Trophoblast cell (in vitro differentiated cells and primary cell): ENCODE measurements at regions not wholly inside any gene's neighbourhood (a gene's known extent, or its start where the extent isn't known, plus 50 kb on each side); places are given as distances from the start of the nearest gene placed in this dataset.

Experiments
- DNase-seq, 2 donors: peaks; one replicate each; pipeline ENCODE4 v3.0.0-alpha.2; 2016
- H2AFZ ChIP-seq: 2 replicates; pipeline ENCODE4 v1.6.1; 2013; ENCODE audit warnings: low read length, moderate library complexity, mild to moderate bottlenecking; ENCODE audit not compliant: insufficient read depth, poor library complexity
- H2AK5ac ChIP-seq: 2 replicates; pipeline ENCODE4 v1.6.1; 2013; ENCODE audit warnings: mild to moderate bottlenecking, low read length
- H2BK120ac ChIP-seq: 2 replicates; pipeline ENCODE4 v1.6.1; 2013; ENCODE audit warnings: low read length, mild to moderate bottlenecking, moderate library complexity; ENCODE audit not compliant: insufficient read depth, poor library complexity
- H2BK12ac ChIP-seq: 2 replicates; pipeline ENCODE4 v1.6.1; 2013; ENCODE audit warnings: mild to moderate bottlenecking, low read length, moderate library complexity
- H2BK5ac ChIP-seq: 2 replicates; pipeline ENCODE4 v1.6.1; 2013; ENCODE audit warnings: low read length, low read depth, moderate library complexity, mild to moderate bottlenecking; ENCODE audit not compliant: poor library complexity
- H3K14ac ChIP-seq: 2 replicates; pipeline ENCODE4 v1.6.1; 2013; ENCODE audit warnings: mild to moderate bottlenecking, low read length
- H3K18ac ChIP-seq: 2 replicates; pipeline ENCODE4 v1.6.1; 2013; ENCODE audit warnings: mild to moderate bottlenecking, low read length
- H3K23ac ChIP-seq: 2 replicates; pipeline ENCODE4 v1.6.1; 2013; ENCODE audit warnings: low read length
- H3K27ac ChIP-seq: 2 replicates; pipeline ENCODE4 v1.5.1; 2013; ENCODE audit warnings: low read depth, mild to moderate bottlenecking, inconsistent platforms, low read length, moderate library complexity
- H3K27me3 ChIP-seq: 2 replicates; pipeline ENCODE4 v1.6.1; 2013; ENCODE audit warnings: inconsistent platforms, mild to moderate bottlenecking, low read length, moderate library complexity; ENCODE audit not compliant: insufficient read depth
- H3K36me3 ChIP-seq, 2 experiments: 1 replicate in 1 of 2; 2 replicates in 1 of 2; pipeline ENCODE4 v1.6.1; 2013; ENCODE audit warnings: low read length in 2 of 2, mild to moderate bottlenecking in 2 of 2, moderate library complexity in 1 of 2; ENCODE audit not compliant: insufficient read depth in 2 of 2, control insufficient read depth in 1 of 2
- H3K4ac ChIP-seq: 2 replicates; pipeline ENCODE4 v1.6.1; 2013; ENCODE audit warnings: low read depth, mild to moderate bottlenecking, low read length, moderate library complexity
- H3K4me1 ChIP-seq, 2 experiments: 1 replicate in 1 of 2; 2 replicates in 1 of 2; pipeline ENCODE4 v1.6.1; 2013; ENCODE audit warnings: low read length in 2 of 2, mild to moderate bottlenecking in 2 of 2, moderate library complexity in 1 of 2; ENCODE audit not compliant: insufficient read depth in 2 of 2, control insufficient read depth in 1 of 2
- H3K4me2 ChIP-seq: 2 replicates; pipeline ENCODE4 v1.6.1; 2013; ENCODE audit warnings: inconsistent platforms, mild to moderate bottlenecking, low read length, moderate library complexity
- H3K4me3 ChIP-seq: 2 replicates; pipeline ENCODE4 v1.5.1; 2013; ENCODE audit warnings: mild to moderate bottlenecking, low read depth, low read length, inconsistent platforms
- H3K79me1 ChIP-seq: one replicate; pipeline ENCODE4 v1.6.1; 2013; ENCODE audit warnings: low read length
- H3K79me2 ChIP-seq: 2 replicates; pipeline ENCODE4 v1.6.1; 2013; ENCODE audit warnings: low read length, mild to moderate bottlenecking; ENCODE audit not compliant: control insufficient read depth, insufficient read depth, poor library complexity
- H3K9ac ChIP-seq: 2 replicates; pipeline ENCODE4 v1.6.1; 2013; ENCODE audit warnings: mild to moderate bottlenecking, low read length
- H3K9me3 ChIP-seq: 2 replicates; pipeline ENCODE4 v1.6.1; 2013; ENCODE audit warnings: low read depth, mild to moderate bottlenecking, control low read depth, inconsistent platforms, low read length; ENCODE audit not compliant: insufficient read depth
- H4K12ac ChIP-seq: 2 replicates; pipeline ENCODE4 v1.6.1; 2013; ENCODE audit warnings: low read depth, mild to moderate bottlenecking, low read length, moderate library complexity
- H4K8ac ChIP-seq: 2 replicates; pipeline ENCODE4 v1.6.1; 2013; ENCODE audit warnings: low read depth, mild to moderate bottlenecking, low read length, moderate library complexity
- H4K91ac ChIP-seq: one replicate; pipeline ENCODE4 v1.6.1; 2013; ENCODE audit warnings: low read depth, mild to moderate bottlenecking, low read length, moderate library complexity
- WGBS: extraction: QIAGEN DNeasy Blood & Tissue Kit; methylation state at CpG from one replicate; pipeline ENCODE4 v1.1.7; 2013; ENCODE audit warnings: missing lambda C conversion rate; ENCODE audit not compliant: insufficient read length, insufficient coverage; ENCODE audit errors: extremely low coverage; 5-methylcytosine and 5-hydroxymethylcytosine counted together

DNA sequence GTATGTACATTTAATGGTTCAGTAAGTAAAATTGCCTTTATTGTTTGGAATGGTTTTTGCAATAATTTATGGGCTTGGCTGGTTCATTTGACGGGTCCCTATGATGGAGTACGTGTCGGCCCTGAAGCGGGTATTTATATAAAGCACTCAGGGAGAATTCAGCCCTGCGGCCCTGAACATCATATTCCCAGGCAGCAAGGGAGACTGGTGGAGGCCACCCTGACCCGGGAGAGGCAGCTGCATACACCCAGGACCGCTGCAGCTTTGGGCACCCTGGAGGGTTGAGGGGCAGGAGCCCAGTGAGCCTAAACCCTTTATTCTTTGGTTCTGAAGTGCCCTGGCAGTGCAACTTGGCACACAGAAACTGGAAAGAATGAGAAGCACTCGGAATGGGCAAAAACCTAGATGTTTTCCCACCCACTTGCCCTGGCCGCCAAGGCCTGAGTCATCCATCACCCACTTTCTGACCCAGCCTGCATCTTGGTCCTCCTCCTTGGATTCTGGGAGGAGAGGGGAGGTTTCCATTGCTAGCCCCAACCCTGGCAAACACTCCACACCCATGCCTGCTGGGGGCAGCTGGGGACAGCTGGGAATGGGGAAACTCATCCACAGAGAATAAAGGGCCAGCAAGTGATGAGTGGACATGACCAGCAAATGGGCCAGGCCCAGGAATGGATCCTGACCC is 162.2 kb upstream of the TNRC6C start:
- Histone ChIP-seq H4K8ac (no peak overlapping the region), H3K79me2 (no peaks in the 10 kb centered on the region), H4K12ac (no peak overlapping the region), H3K4ac (no peak overlapping the region), H3K9me3 (peaks cover 6% of the 10 kb centered on the region), H3K27ac (no peak overlapping the region), H2BK12ac (no peak overlapping the region), H3K14ac (no peak overlapping the region), H3K79me1 (no peaks in the 10 kb centered on the region), H3K4me2 (no peak overlapping the region), H2AK5ac (no peak overlapping the region), H2BK5ac (no peak overlapping the region), H3K36me3 (no peaks in the 10 kb centered on the region), H3K4me3 (no peak overlapping the region), H4K91ac (no peak overlapping the region), H3K23ac (no peak overlapping the region), H3K4me1 (no peaks in the 10 kb centered on the region), H2BK120ac (no peak overlapping the region), H3K27me3 (peaks cover 4% of the 10 kb centered on the region), H3K9ac (no peak overlapping the region), H2AFZ (no peak overlapping the region), H3K18ac (no peak overlapping the region)
- no peak for DNase-seq
- no CpG with 5 or more reads among the region's 9 CpGs for WGBS

DNA sequence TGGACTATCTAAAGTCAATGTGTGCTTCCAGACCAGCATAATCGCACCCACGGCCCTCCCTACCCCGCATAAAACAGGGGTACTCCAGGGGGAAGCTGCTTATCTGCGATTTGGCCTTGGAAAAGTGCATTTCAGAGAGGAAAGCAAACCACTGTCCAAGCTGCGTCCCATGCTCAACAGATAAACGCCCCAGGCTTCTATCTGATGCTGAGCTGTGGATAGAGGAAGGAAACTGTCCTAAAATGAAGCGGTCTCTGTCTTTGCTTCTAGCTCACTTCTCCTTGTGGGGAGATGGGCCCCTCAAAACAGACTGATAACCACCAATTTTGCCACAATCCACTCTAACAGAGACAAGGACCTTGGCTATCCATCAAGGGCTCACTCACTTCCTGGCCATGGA is 160.5 kb upstream of the TNRC6C start:
- no peaks in the 10 kb centered on the region for H3K4me1 ChIP-seq
- H4K8ac ChIP-seq, result no peak overlapping the region
- H4K91ac ChIP-seq, result no peak overlapping the region
- no peak overlapping the region for H2BK120ac ChIP-seq
- no peak overlapping the region for H3K23ac ChIP-seq
- no peak overlapping the region for H3K27ac ChIP-seq
- H3K79me1 ChIP-seq, result no peaks in the 10 kb centered on the region
- DNase-seq, result no peak
- H3K4ac ChIP-seq, result no peak overlapping the region
- H3K18ac ChIP-seq, result no peak overlapping the region
- H2AK5ac ChIP-seq, result no peak overlapping the region
- H3K9me3 ChIP-seq, result peaks cover 9% of the 10 kb centered on the region
- H3K14ac ChIP-seq, result no peak overlapping the region
- H3K79me2 ChIP-seq, result no peaks in the 10 kb centered on the region
- H3K9ac ChIP-seq, result no peak overlapping the region
- H4K12ac ChIP-seq, result no peak overlapping the region
- peaks cover 4% of the 10 kb centered on the region for H3K27me3 ChIP-seq
- no peak overlapping the region for H3K4me3 ChIP-seq
- H2AFZ ChIP-seq, result no peak overlapping the region
- WGBS, result no CpG with 5 or more reads among the region's 7 CpGs
- no peak overlapping the region for H2BK5ac ChIP-seq
- no peak overlapping the region for H3K4me2 ChIP-seq
- H2BK12ac ChIP-seq, result no peak overlapping the region
- no peaks in the 10 kb centered on the region for H3K36me3 ChIP-seq

DNA sequence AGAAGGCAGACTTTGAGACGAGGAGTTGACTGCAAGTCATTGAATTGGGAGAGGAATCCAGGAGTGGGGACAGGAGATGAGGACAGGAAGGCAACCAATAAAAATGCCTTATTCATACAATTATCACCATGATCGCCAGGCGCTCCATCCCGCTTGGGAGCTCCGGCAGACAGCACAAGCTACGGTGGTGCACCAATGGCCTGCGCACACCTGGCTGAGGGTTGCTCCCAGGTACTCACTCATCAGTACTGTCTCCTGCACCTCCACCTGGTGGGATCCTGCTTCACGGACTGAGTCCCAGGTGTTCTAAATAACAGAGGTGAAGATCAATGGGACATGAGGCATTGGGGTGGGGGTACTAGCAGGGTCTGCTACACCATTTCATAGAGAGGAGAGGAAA is 160.0 kb upstream of the TNRC6C start:
- no peaks in the 10 kb centered on the region for H3K4me1 ChIP-seq
- no peak for DNase-seq
- H3K36me3 ChIP-seq, result no peaks in the 10 kb centered on the region
- no peak overlapping the region for H3K27ac ChIP-seq
- H3K9me3 ChIP-seq, result peaks cover 9% of the 10 kb centered on the region
- no peak overlapping the region for H3K23ac ChIP-seq
- H2BK120ac ChIP-seq, result no peak overlapping the region
- H3K79me1 ChIP-seq, result no peaks in the 10 kb centered on the region
- H3K27me3 ChIP-seq, result peaks cover 1% of the 10 kb centered on the region
- H4K91ac ChIP-seq, result no peak overlapping the region
- H2AK5ac ChIP-seq, result no peak overlapping the region
- H2AFZ ChIP-seq, result no peak overlapping the region
- no peak overlapping the region for H3K18ac ChIP-seq
- WGBS, result no CpG with 5 or more reads among the region's 8 CpGs
- H3K9ac ChIP-seq, result no peak overlapping the region
- no peak overlapping the region for H3K14ac ChIP-seq
- no peak overlapping the region for H2BK5ac ChIP-seq
- no peak overlapping the region for H4K8ac ChIP-seq
- no peak overlapping the region for H2BK12ac ChIP-seq
- H3K4me2 ChIP-seq, result no peak overlapping the region
- H3K79me2 ChIP-seq, result no peaks in the 10 kb centered on the region
- no peak overlapping the region for H4K12ac ChIP-seq
- H3K4ac ChIP-seq, result no peak overlapping the region
- H3K4me3 ChIP-seq, result no peak overlapping the region

DNA sequence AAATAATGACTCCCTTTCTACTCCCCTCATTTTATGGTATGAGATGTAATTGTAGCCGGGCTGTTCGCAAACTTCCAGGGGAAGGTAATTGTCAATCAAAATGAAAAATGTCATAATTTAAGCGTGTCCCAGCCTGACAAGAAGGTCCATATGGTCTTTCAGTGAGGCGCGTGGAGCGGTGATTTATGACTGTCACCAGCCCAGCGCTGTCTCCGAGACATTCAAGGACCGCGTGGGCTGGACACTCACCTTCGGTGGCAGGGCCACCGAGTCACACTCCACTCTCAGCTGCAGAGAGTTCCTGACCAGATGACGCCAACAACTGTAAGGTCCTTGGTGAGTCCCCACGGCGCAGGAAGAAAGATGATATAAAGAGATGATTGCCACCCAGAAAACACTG is 157.7 kb upstream of the TNRC6C start:
- Histone ChIP-seq H4K12ac (no peak overlapping the region), H3K27ac (no peak overlapping the region), H2BK5ac (no peak overlapping the region), H3K79me1 (no peaks in the 10 kb centered on the region), H2AFZ (no peak overlapping the region), H3K4ac (no peak overlapping the region), H3K4me2 (no peak overlapping the region), H3K4me1 (no peaks in the 10 kb centered on the region), H2BK12ac (no peak overlapping the region), H2BK120ac (no peak overlapping the region), H3K14ac (no peak overlapping the region), H4K8ac (no peak overlapping the region), H3K4me3 (no peak overlapping the region), H4K91ac (no peak overlapping the region), H2AK5ac (no peak overlapping the region), H3K36me3 (no peaks in the 10 kb centered on the region), H3K9me3 (peaks cover 5% of the 10 kb centered on the region), H3K27me3 (peaks cover 1% of the 10 kb centered on the region), H3K9ac (peak overlapping the region; percentile 48), H3K18ac (no peak overlapping the region), H3K79me2 (no peaks in the 10 kb centered on the region), H3K23ac (no peak overlapping the region)
- DNase-seq, result no peak
- no CpG with 5 or more reads among the region's 15 CpGs for WGBS
